ENCODE measurements at regions not wholly inside any gene's neighbourhood (a gene's known extent, or its start where the extent isn't known, plus 50 kb on each side); places are given as distances from the start of the nearest gene placed in this dataset.

DNA sequence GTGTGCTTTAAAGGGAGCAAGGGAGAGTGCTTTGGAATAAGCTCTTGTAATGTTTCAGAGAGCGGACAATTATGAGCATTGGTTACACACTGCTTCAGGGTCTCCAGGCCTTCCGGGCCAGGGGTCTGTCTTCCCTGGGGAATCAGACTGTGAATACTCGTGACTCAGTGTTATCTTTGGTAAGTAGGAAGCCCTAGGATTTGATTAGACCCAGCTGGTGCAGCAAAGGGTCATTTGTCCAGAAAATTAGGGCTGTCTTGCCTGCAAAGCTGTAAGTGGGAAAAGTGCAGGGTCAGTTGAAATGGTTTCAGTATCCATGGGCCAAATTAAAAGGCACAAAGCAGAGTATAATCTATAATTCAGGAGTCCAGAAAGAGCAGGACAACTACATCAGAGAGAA lies 475.6 kb downstream of the MED13L start:
- DNase-seq, result no peak
- no peak overlapping the region for H3K4me3 Mint-ChIP-seq
- CTCF ChIA-PET, result no interaction called here
- no peaks in the 10 kb centered on the region for H3K27me3 Mint-ChIP-seq
- ATAC-seq, result no peak
- H3K9me3 Mint-ChIP-seq, result peaks cover 1% of the 10 kb centered on the region
- TF ChIP-seq, protein P1, sequence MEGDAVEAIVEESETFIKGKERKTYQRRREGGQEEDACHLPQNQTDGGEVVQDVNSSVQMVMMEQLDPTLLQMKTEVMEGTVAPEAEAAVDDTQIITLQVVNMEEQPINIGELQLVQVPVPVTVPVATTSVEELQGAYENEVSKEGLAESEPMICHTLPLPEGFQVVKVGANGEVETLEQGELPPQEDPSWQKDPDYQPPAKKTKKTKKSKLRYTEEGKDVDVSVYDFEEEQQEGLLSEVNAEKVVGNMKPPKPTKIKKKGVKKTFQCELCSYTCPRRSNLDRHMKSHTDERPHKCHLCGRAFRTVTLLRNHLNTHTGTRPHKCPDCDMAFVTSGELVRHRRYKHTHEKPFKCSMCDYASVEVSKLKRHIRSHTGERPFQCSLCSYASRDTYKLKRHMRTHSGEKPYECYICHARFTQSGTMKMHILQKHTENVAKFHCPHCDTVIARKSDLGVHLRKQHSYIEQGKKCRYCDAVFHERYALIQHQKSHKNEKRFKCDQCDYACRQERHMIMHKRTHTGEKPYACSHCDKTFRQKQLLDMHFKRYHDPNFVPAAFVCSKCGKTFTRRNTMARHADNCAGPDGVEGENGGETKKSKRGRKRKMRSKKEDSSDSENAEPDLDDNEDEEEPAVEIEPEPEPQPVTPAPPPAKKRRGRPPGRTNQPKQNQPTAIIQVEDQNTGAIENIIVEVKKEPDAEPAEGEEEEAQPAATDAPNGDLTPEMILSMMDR (IDR thresholded peaks at IDR 0.05), result no peak
- intact Hi-C loops (cut with micrococcal nuclease), result no loop called here
- H3K4me1 Mint-ChIP-seq (ENCODE audit: low read depth), result no peaks in the 10 kb centered on the region
- no peaks in the 10 kb centered on the region for H3K36me3 Mint-ChIP-seq (ENCODE audit: low read depth)
- POLR2A ChIA-PET, result no interaction called here
- H3K27ac Mint-ChIP-seq, result no peak overlapping the region

DNA sequence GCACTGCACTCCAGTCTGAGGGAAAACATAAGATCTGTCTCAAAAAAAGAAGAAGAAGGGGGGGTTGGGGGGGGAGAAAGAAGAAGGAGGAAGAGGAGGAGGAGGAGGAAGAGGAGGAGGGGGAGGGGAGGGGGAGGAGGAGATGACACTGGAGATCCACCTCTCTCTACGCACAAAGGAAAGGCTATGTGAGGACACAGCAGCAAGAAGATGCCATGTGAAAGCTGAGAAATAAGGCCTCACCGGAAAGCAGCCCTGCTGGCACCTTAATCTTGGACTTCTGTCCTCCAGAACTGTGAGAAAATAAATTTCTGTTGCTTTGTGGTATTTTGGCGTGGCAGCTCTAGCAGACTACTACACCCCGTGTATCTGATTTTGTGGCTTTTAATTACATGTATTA lies 477.9 kb downstream of the MED13L start:
- no peak overlapping the region for H3K27ac Mint-ChIP-seq
- H3K4me1 Mint-ChIP-seq (ENCODE audit: low read depth), result no peaks in the 10 kb centered on the region
- peaks cover 2% of the 10 kb centered on the region for H3K27me3 Mint-ChIP-seq

DNA sequence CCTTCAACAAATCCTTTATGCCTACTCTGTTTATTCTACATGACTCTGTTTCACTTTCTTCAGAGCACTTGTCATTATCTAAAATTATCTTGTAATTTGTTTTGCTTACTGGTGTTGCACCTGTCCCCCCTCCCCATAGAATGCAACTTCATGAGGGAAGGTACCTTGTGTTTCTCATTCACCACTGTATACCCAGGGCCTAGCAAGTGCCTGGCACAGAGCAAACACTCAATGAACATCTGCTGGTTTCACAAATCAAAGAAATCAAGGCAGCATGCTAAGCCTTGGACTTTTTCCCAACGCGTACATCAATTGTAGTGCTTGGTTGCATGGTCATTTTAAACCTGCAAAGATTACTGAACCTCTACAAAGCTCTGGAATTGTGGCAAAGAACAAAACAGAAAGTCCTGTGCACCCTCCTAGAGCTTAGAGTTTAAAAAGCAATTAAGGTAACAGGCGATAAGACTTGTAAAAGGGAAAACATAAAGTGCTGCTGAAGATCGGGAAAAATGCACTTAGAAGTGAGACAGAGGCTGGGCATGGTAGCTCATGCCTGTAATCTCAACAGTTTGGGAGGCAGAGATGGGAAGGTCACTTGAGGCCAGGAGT lies 479.1 kb downstream of the MED13L start:
- Mint-ChIP-seq H3K27me3 (peaks cover 4% of the 10 kb centered on the region), H3K27ac (no peak overlapping the region), H3K36me3 (ENCODE audit: low read depth) (no peaks in the 10 kb centered on the region), H3K4me1 (ENCODE audit: low read depth) (no peaks in the 10 kb centered on the region), H3K9me3 (peaks cover 1% of the 10 kb centered on the region), H3K4me3 (no peak overlapping the region)
- intact Hi-C loops (cut with micrococcal nuclease), result no loop called here
- TF ChIP-seq, protein P1 (IDR thresholded peaks at IDR 0.05), result no peak
- CTCF ChIA-PET, result no interaction called here
- no peak for DNase-seq
- no peak for ATAC-seq
- POLR2A ChIA-PET, result no interaction called here

More for the DNA sequence above, 477.9 kb downstream of the MED13L start:
- no peaks in the 10 kb centered on the region for H3K36me3 Mint-ChIP-seq (ENCODE audit: low read depth)
- intact Hi-C loops (cut with micrococcal nuclease), result no loop called here
- TF ChIP-seq, protein P1 (IDR thresholded peaks at IDR 0.05), result no peak
- ATAC-seq (no peak), DNase-seq (no peak)
- CTCF ChIA-PET, result no interaction called here
- peaks cover 1% of the 10 kb centered on the region for H3K9me3 Mint-ChIP-seq
- POLR2A ChIA-PET, result no interaction called here
- no peak overlapping the region for H3K4me3 Mint-ChIP-seq

DNA sequence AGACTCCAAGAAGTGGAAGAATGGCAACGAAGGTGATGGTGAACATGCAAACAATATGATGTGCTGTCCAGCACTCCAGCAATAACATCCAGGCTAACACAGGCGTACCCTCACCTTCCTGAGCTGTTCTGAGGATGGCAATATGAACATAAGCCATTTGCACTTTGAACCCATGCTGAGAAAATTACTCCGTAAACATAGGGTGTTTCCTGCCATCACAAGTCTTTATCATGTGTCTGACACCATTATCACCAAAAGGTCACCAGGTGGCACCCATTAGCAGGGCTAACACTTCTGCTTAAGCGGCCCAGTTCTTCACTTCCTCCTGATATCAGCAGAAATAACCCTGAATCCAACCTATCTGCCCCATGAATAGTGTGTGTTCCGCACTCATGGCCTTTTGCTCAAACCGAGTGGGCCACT lies 482.8 kb downstream of the MED13L start:
- TF ChIP-seq, protein P1 (IDR thresholded peaks at IDR 0.05), result no peak
- intact Hi-C loops (cut with micrococcal nuclease), result no loop called here
- Mint-ChIP-seq H3K36me3 (ENCODE audit: low read depth) (no peaks in the 10 kb centered on the region), H3K4me1 (ENCODE audit: low read depth) (no peaks in the 10 kb centered on the region), H3K27ac (no peak overlapping the region), H3K27me3 (peaks cover 13% of the 10 kb centered on the region), H3K4me3 (no peak overlapping the region), H3K9me3 (no peaks in the 10 kb centered on the region)
- DNase-seq, result no peak
- ChIA-PET CTCF (no interaction called here), POLR2A (no interaction called here)
- no peak for ATAC-seq

GRCh38 chr12:115791331-115791730 lies 486.2 kb downstream of the MED13L start:
- POLR2A ChIA-PET, result no interaction called here
- Mint-ChIP-seq H3K36me3 (ENCODE audit: low read depth) (no peaks in the 10 kb centered on the region), H3K4me3 (no peak overlapping the region), H3K9me3 (peaks cover 5% of the 10 kb centered on the region), H3K4me1 (ENCODE audit: low read depth) (no peaks in the 10 kb centered on the region), H3K27ac (no peak overlapping the region), H3K27me3 (peaks cover 16% of the 10 kb centered on the region)
- ATAC-seq (no peak), DNase-seq (no peak)
- TF ChIP-seq, protein P1 (IDR thresholded peaks at IDR 0.05), result no peak
- CTCF ChIA-PET, result interaction anchor here (1.0 kb wide), 1 partner anchor 10 kb away, joined by 3 read pairs; no protein-coding TSS in a partner anchor
- intact Hi-C loops (cut with micrococcal nuclease), result no loop called here

Data from activated CD8-positive, alpha-beta T cell treated with anti-CD3 and anti-CD28 coated beads for 36 hours (primary cell).